Activated B cell treated with CpG ODN at 0.5 μM for 24 hours (primary cell): ENCODE measurements at regions not wholly inside any gene's neighbourhood (a gene's known extent, or its start where the extent isn't known, plus 50 kb on each side); places are given as distances from the start of the nearest gene placed in this dataset.

Experiments used
- ATAC-seq: fragments of 200-7000 bp; cut with Tn5 transposase; one replicate; pipeline ENCODE4 v1.10.0; 2021; ENCODE audit warnings: low read depth, mild to moderate bottlenecking, moderate library complexity
- CTCF ChIA-PET: fragments of 350-600 bp; sonication (Branson Sonifier 250); formaldehyde crosslinking; loops from one replicate; lab custom pipeline; 2021; ENCODE audit warnings: antibody characterized with exemption; lab: Charles Lee
- POLR2A ChIA-PET: fragments of 350-600 bp; sonication (Branson Sonifier 250); formaldehyde crosslinking; loops from one replicate; lab custom pipeline; 2021; ENCODE audit warnings: antibody characterized with exemption; lab: Charles Lee
- DNase-seq: peaks from one replicate; pipeline ENCODE4 v3.0.0; 2022
- H3K27ac Mint-ChIP-seq: one replicate; pipeline ENCODE4 v1.8.0; 2020; ENCODE audit warnings: mixed read lengths
- H3K27me3 Mint-ChIP-seq: one replicate; pipeline ENCODE4 v1.8.0; 2021; ENCODE audit warnings: mixed read lengths
- H3K36me3 Mint-ChIP-seq: one replicate; pipeline ENCODE4 v1.8.0; 2021; ENCODE audit warnings: low read depth, mixed read lengths
- H3K4me1 Mint-ChIP-seq: one replicate; pipeline ENCODE4 v1.8.0; 2021; ENCODE audit warnings: mixed read lengths
- H3K4me3 Mint-ChIP-seq: one replicate; pipeline ENCODE4 v1.8.0; 2020; ENCODE audit warnings: mild to moderate bottlenecking, mixed read lengths
- H3K9me3 Mint-ChIP-seq: one replicate; pipeline ENCODE4 v1.8.0; 2020; ENCODE audit warnings: mixed read lengths
- intact Hi-C: fragments of 100-400 bp; cut with micrococcal nuclease; formaldehyde crosslinking; loops from one replicate; pipeline ENCODE4 v1.15.1; 2024
- TF ChIP-seq, protein P1 (sequence below): fragments of 200-600 bp; IDR thresholded peaks from one replicate; pipeline ENCODE4 v1.8.0; 2022; ENCODE audit warnings: antibody characterized with exemption, mild to moderate bottlenecking

DNA sequence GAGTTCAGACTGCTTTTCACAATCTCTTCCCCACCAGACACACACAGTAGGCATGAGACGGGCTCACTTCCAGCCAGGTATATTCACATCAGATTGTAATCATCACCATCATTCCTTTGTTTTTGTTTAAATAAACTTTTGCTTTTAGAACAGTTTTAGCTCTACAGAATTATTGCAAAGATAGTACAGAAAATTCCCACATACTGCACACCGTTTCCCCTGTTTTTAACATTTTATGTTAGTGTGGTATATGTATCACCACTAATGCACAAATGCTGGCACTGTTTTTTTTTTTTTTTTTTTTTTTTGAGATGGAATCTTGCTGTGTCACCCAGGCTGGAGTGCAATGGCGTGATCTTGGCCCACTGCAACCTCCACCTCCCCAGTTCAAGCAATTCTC lies 83.3 kb upstream of the ANO1 start:
- peaks cover 10% of the 10 kb centered on the region for H3K27me3 Mint-ChIP-seq
- no peak for ATAC-seq
- ChIA-PET CTCF (no interaction called here), POLR2A (no interaction called here)
- DNase-seq: no peak
- H3K4me3 Mint-ChIP-seq: no peak overlapping the region
- H3K27ac Mint-ChIP-seq: no peak overlapping the region
- no peaks in the 10 kb centered on the region for H3K36me3 Mint-ChIP-seq
- TF ChIP-seq, protein P1, sequence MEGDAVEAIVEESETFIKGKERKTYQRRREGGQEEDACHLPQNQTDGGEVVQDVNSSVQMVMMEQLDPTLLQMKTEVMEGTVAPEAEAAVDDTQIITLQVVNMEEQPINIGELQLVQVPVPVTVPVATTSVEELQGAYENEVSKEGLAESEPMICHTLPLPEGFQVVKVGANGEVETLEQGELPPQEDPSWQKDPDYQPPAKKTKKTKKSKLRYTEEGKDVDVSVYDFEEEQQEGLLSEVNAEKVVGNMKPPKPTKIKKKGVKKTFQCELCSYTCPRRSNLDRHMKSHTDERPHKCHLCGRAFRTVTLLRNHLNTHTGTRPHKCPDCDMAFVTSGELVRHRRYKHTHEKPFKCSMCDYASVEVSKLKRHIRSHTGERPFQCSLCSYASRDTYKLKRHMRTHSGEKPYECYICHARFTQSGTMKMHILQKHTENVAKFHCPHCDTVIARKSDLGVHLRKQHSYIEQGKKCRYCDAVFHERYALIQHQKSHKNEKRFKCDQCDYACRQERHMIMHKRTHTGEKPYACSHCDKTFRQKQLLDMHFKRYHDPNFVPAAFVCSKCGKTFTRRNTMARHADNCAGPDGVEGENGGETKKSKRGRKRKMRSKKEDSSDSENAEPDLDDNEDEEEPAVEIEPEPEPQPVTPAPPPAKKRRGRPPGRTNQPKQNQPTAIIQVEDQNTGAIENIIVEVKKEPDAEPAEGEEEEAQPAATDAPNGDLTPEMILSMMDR: no peak
- intact Hi-C loops: no loop called here
- peaks cover 5% of the 10 kb centered on the region for H3K9me3 Mint-ChIP-seq
- no peaks in the 10 kb centered on the region for H3K4me1 Mint-ChIP-seq

DNA sequence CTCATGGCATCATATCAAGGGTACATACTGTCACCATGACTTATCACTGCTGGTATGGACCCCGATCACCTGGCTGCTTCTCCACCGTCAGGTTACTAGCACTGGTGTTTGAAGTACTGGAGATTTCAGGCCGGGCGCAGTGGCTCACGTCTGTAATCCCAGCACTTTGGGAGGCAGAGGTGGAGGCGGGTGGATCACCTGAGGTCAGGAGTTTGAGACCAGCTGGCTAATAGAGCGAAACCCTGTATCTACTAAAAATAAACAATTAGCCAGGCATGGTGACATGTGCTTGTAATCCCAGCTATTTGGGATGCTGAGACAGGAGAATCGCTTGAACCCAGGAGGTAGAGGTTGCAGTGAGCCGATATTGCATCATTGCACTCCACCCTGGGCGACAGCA lies 82.4 kb upstream of the ANO1 start:
- H3K4me1 Mint-ChIP-seq: no peaks in the 10 kb centered on the region
- peaks cover 10% of the 10 kb centered on the region for H3K27me3 Mint-ChIP-seq
- ATAC-seq: no peak
- ChIA-PET POLR2A (no interaction called here), CTCF (no interaction called here)
- H3K27ac Mint-ChIP-seq: no peak overlapping the region
- TF ChIP-seq, protein P1: no peak
- DNase-seq: no peak
- H3K4me3 Mint-ChIP-seq: no peak overlapping the region
- H3K9me3 Mint-ChIP-seq: peaks cover 5% of the 10 kb centered on the region
- intact Hi-C loops: no loop called here
- H3K36me3 Mint-ChIP-seq: no peaks in the 10 kb centered on the region

DNA sequence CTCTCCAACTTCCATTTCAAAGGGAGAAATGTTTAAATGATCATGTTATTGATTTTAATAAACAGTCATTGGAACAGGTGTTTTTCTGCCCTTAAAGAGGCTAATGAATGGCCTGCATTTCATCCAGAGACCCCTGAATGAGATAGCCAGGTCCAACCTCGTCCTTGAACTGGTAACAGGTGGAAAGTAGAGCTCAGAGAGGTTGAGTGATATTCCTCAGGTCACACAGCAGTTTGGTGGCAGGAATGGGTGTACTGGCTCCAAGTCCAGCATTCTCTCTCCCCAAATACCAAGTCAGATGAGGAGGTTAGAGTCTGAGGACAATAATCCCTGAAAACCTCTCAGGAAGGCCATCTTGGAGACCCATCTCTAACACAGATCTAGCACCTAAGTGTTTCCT lies 81.7 kb upstream of the ANO1 start:
- Mint-ChIP-seq H3K27ac (no peak overlapping the region), H3K36me3 (no peaks in the 10 kb centered on the region), H3K4me3 (no peak overlapping the region), H3K27me3 (peaks cover 5% of the 10 kb centered on the region), H3K9me3 (peaks cover 5% of the 10 kb centered on the region), H3K4me1 (no peaks in the 10 kb centered on the region)
- ChIA-PET CTCF (no interaction called here), POLR2A (no interaction called here)
- TF ChIP-seq, protein P1: no peak
- ATAC-seq: no peak
- intact Hi-C loops: no loop called here
- no peak for DNase-seq

DNA sequence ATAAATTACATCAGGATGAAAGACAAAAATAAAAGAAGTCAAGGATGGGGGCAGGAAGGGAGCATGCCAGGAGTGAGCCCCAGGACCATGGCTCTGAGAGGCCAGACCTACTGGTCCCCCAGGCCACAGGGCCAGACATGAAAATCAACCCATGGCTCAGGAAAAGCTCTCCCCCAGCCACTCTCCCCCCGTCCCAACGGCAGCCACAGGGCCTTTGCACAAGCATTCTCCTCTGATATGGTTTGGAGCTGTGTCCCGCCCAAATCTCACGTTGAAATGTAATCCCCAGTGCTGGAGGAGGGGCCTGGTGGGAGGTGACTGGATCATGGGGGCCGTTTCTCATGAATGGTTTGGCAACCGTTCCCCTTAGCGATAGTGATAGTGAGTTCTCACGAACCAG lies 80.8 kb upstream of the ANO1 start:
- H3K9me3 Mint-ChIP-seq: peaks cover 5% of the 10 kb centered on the region
- TF ChIP-seq, protein P1: no peak
- H3K4me1 Mint-ChIP-seq: peaks cover under 1% of the 10 kb centered on the region
- peaks cover 6% of the 10 kb centered on the region for H3K27me3 Mint-ChIP-seq
- ChIA-PET POLR2A (no interaction called here), CTCF (no interaction called here)
- DNase-seq (no peak), ATAC-seq (no peak)
- no peak overlapping the region for H3K4me3 Mint-ChIP-seq
- no peak overlapping the region for H3K27ac Mint-ChIP-seq
- intact Hi-C loops: no loop called here
- H3K36me3 Mint-ChIP-seq: no peaks in the 10 kb centered on the region

DNA sequence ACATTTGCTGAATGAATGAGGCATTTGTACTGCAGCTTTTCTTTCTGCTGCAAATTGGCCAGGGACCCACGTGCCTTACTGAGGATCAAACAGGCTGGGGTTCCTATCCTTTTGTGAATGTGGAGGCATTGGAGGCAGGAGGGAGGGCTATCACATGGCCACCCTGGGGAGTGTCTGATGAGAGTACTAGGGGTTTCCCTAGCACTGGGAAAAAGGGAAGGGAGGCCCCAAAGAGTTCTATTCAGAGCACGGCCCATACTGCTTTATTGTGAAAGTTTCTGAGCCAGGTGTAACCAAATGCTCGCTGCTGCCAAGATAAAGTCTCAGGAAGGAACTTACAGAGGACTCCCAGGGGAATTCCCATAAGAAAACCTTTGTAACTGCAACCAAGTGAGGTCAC lies 78.4 kb upstream of the ANO1 start:
- H3K9me3 Mint-ChIP-seq: peaks cover 1% of the 10 kb centered on the region
- H3K27ac Mint-ChIP-seq: no peak overlapping the region
- H3K4me3 Mint-ChIP-seq: no peak overlapping the region
- ATAC-seq (no peak), DNase-seq (no peak)
- POLR2A ChIA-PET: no interaction called here
- H3K4me1 Mint-ChIP-seq: peaks cover 4% of the 10 kb centered on the region
- CTCF ChIA-PET: no interaction called here
- intact Hi-C loops: no loop called here
- H3K36me3 Mint-ChIP-seq: no peaks in the 10 kb centered on the region
- H3K27me3 Mint-ChIP-seq: peaks cover 10% of the 10 kb centered on the region
- TF ChIP-seq, protein P1: no peak
